Right lobe of liver (tissue), 4 donors: ENCODE measurements at regions not wholly inside any gene's neighbourhood (a gene's known extent, or its start where the extent isn't known, plus 50 kb on each side); places are given as distances from the start of the nearest gene placed in this dataset.
A peak's percentile ranks its signal among the peaks of the same experiment; 100 is the strongest.

Experiments used
- POLR2A ChIP-seq: fragments of 450-650 bp; IDR thresholded peaks from one replicate; pipeline ENCODE4 v1.6.1; 2017; ENCODE audit warnings: antibody characterized with exemption, mild to moderate bottlenecking
- TF ChIP-seq, protein P1 (sequence below), 4 donors: fragments of 200-600 bp in 3 of 4; fragments of 450-650 bp in 1 of 4; IDR thresholded peaks; one replicate each; pipeline versions ENCODE4 v1.5.1 to v1.8.0; 2016 to 2022; ENCODE audit warnings: antibody characterized with exemption in 4 of 4, mild to moderate bottlenecking in 2 of 4
- donor health status: DM: no; HTN: no; CAD: no.
- donor health status: DM: no; HTN: no; CAD: no.
- donor health status: DM: no; HTN: yes; CAD: no.

DNA sequence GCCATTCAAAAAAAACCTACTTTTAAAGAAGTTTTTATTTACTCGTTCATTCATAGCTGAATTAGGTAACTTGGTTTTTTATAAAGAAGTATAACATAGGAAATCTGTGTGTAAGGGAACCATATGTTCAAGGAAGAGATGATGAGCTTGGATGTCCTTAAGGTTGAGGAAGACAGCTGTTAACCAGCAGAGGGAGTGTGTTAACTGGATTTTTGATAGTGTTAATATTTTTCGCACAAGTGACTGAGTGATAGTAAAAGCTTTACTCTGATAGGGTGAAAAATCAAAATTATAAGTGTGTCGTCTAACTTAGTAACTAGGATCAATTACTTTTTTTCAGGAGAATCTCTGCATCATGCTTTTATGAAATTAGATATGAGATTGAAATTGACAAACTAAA is 134.7 kb downstream of the ARL5B start:
- no peak for TF ChIP-seq POLR2A
- TF ChIP-seq, protein P1, sequence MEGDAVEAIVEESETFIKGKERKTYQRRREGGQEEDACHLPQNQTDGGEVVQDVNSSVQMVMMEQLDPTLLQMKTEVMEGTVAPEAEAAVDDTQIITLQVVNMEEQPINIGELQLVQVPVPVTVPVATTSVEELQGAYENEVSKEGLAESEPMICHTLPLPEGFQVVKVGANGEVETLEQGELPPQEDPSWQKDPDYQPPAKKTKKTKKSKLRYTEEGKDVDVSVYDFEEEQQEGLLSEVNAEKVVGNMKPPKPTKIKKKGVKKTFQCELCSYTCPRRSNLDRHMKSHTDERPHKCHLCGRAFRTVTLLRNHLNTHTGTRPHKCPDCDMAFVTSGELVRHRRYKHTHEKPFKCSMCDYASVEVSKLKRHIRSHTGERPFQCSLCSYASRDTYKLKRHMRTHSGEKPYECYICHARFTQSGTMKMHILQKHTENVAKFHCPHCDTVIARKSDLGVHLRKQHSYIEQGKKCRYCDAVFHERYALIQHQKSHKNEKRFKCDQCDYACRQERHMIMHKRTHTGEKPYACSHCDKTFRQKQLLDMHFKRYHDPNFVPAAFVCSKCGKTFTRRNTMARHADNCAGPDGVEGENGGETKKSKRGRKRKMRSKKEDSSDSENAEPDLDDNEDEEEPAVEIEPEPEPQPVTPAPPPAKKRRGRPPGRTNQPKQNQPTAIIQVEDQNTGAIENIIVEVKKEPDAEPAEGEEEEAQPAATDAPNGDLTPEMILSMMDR (IDR thresholded peaks at IDR 0.05) = peak; percentile 5 to 37 (median 26)
